PFSK-1 (cell line): ENCODE measurements at regions not wholly inside any gene's neighbourhood (a gene's known extent, or its start where the extent isn't known, plus 50 kb on each side); places are given as distances from the start of the nearest gene placed in this dataset.

Experiments
- POLR2AphosphoS5 ChIP-seq: IDR thresholded peaks from 2 replicates; pipeline ENCODE4 v1.6.1; 2012; ENCODE audit warnings: low read depth, mild to moderate bottlenecking, control low read depth, low read length, moderate library complexity
- REST ChIP-seq, 2 experiments: IDR thresholded peaks; 2 replicates each; pipeline versions ENCODE4 v1.6.1 to v1.8.0; 2011 to 2012; ENCODE audit warnings: low read depth in 2 of 2, low read length in 2 of 2, control low read depth in 1 of 2, inconsistent platforms in 1 of 2, mild to moderate bottlenecking in 1 of 2, moderate library complexity in 1 of 2; ENCODE audit not compliant: insufficient read depth in 1 of 2
- TAF1 ChIP-seq: IDR thresholded peaks from 2 replicates; pipeline ENCODE4 v1.6.1; 2012; ENCODE audit warnings: low read length, control low read depth, borderline replicate concordance; ENCODE audit not compliant: insufficient read depth

GRCh38 chr1:81174052-81174451, 626.7 kb upstream of the ADGRL2 start:
- TF ChIP-seq POLR2AphosphoS5 (no peak), TAF1 (no peak), REST (IDR thresholded peaks at IDR 0.05; ENCODE audit: insufficient read depth in 1 of 2, low read depth in 2 of 2, low read length in 2 of 2) (no peak)
